ENCODE measurements at regions not wholly inside any gene's neighbourhood (a gene's known extent, or its start where the extent isn't known, plus 50 kb on each side); places are given as distances from the start of the nearest gene placed in this dataset.

DNA sequence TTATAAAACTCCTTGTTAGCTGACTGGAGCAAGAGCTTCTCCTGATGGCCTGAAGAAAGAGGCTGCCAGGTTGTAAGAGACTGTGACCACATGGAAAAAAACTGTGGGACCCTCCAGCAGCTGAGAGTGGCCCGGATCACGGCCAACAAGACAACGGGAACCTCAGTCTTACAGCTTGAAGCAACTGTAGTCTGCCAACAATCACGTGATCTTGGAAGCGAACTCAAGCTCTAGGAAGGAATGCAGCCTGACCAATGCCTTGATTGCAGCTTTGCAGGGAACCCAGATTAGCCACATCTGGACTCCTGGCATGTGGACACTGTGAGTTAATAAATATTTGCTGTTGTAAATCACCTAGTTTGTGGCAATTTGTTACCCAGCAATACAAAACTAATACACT, 442.6 kb upstream of the PRMT6 start:
- intact Hi-C loops (cut with DNase I) = no loop called here

DNA sequence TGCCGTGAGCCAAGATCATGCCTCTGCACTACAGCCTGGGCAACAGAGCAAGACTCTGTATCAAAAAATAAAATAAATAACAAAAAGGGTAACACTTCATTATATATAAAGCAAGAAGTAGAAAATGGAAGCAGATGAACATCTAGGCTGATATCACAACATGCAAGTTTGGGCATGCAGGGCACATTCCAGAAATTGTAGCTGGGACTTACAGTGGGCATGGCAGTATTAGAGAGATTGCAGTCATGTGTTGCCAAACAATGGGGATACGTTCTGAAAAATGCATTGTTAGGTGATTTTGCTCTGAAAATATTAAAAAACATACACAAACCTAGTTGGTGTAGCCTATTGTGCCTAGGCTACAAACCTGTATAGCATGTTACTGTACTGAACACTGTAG, 441.0 kb upstream of the PRMT6 start:
- intact Hi-C loops (cut with DNase I) = no loop called here
- no peak for DNase-seq (ENCODE audit: low spot score)

More for the DNA sequence above, 442.6 kb upstream of the PRMT6 start:
- no peak for DNase-seq (ENCODE audit: low spot score)

DNA sequence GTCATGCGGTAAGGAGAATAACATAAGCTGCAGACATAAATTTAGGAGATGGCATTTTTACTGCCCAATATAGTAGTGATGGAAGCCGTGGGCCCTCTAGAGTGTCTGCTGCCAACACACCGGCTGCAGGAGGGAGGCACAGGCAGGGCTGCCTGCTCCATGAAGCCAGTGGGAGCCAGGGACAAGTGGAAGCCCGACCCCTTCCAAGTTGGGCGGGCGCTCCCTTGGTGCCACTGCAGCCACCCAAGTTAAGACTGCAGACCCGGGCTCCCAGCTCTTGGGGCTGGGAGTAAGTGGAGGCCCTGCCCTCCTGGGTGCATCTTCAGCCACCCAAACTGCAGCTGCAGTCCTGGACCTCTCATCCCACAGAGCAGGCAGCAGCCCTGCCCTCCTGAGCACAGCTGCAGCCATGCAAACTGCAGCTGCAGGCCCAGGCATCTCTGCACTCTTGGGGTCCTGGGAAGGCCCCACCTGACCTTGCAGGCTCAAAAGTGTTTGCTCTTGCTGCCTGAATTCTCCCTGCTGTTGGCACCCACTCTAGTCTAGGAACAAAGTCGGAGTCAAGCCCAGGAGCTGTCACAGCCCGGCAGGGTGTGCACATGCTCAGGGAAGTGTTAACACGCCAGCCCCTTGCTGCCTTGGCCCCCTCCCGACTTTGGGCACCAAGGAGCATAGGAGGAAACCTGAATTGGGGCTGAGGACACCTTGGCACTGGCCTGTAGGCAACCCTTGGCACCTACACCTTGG, 437.2 kb upstream of the PRMT6 start:
- no peak for DNase-seq (ENCODE audit: low spot score)
- intact Hi-C loops (cut with DNase I) = no loop called here

- no peak for DNase-seq (ENCODE audit: low spot score)
- intact Hi-C loops (cut with DNase I) = no loop called here
These were observed 436.7 kb upstream of the PRMT6 start for GRCh38 chr1:106619827-106620134.

- intact Hi-C loops (cut with DNase I) = no loop called here
- no peak for DNase-seq (ENCODE audit: low spot score)
These were observed 435.9 kb upstream of the PRMT6 start for GRCh38 chr1:106620521-106620954.

DNA sequence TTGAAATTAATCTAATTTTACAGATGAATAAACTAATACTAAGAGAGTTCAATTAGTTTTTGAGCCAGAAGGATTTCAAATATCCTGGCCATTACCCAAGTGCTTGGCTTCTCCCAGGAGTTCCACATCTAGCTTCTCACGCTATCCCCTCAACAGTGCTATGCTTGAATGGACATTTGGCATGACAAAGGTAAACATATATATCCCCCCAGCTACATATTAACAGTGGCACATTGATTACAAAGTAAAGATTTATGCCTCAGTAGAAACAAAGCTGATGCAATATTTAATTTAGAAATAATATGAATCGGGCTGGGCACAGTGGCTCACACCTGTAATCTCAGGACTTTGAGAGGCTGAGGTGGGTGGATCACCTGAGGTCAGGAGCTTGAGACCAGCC, 434.6 kb upstream of the PRMT6 start:
- DNase-seq (ENCODE audit: low spot score) = no peak
- intact Hi-C loops (cut with DNase I) = no loop called here

- intact Hi-C loops (cut with DNase I) = no loop called here
- no peak for DNase-seq (ENCODE audit: low spot score)
These were observed 418.9 kb upstream of the PRMT6 start for GRCh38 chr1:106637566-106637965.

GRCh38 chr1:106646261-106646784, 410.2 kb upstream of the PRMT6 start:
- DNase-seq (ENCODE audit: low spot score) = no peak
- intact Hi-C loops (cut with DNase I) = no loop called here

DNA sequence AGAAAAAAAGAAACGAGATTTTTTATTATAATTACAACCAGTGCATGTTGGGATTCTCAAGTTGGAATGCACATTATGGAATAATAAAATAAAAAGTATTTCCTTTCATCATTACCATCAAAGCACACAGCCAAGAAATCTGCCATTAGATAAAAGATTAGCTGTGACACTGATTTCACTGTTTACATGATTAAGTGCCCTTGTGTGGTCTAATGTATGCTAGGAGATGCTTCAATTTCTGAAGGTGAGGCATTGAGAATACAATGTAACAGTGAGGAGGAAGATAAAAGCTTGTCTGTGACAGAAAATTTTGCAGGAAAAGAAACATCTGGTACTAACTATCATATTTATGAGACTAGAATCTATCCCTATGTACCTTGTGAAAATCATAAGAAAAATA, 409.7 kb upstream of the PRMT6 start:
- no peak for DNase-seq (ENCODE audit: low spot score)
- intact Hi-C loops (cut with DNase I) = no loop called here

GRCh38 chr1:106651028-106651762, 405.3 kb upstream of the PRMT6 start:
- intact Hi-C loops (cut with DNase I) = no loop called here
- no peak for DNase-seq (ENCODE audit: low spot score)

DNA sequence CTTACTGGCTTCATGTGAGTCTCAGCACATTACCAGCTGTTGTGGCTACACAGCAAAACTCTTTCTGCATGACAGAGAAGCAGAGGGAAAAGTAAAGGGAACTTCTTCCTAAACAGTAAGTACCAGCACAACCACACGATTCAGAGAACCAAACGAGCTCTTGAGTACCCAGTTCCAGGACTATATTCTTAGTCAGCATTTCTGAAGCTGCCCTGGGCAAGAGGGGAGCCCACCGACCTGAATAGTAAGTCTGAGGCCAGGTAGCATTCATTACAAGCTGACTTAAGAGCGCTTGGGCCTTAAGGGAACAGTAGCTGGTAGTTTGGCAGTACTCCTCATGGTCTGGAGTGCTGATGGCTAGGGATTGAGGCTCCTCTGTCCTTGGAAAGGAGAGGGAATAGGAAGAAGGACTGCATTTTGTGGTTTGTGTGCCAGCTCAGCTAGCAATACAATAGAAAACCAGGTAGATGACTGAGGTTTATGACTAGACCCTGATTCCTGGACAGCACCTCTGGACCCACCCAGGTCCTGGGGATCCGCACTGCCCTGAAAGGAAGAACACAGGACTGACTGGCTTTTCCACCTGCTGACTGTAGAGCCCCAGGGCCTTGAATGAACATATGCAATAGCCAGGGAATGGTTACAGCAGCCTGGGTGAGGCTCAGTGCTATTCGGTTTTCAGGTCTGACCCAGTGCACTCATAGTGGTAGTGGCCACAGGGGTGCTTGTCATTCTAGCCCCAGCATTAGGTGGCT, 396.8 kb upstream of the PRMT6 start:
- intact Hi-C loops (cut with DNase I) = no loop called here
- DNase-seq (ENCODE audit: low spot score) = no peak

- intact Hi-C loops (cut with DNase I) = no loop called here
- no peak for DNase-seq (ENCODE audit: low spot score)
These were observed 380.9 kb upstream of the PRMT6 start for GRCh38 chr1:106675558-106675957.

DNA sequence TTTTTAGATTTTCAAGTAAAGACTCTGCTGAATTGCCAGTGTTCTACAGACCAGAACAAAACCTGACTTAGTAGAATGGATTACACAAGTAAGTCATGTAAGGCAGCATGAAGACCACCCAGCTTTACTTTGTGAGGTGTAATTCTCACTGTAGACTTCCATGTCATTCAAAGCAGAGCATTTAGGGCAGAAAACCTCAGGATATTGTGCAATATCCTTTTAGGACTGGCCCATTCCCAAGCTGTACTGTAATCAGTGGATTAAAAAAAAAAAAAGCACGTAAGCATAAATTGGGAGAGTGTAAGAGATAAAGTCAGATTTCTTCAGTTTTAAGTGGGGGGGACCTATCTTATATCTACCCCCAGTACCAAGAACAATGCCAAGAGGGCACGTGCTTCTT, 380.5 kb upstream of the PRMT6 start:
- intact Hi-C loops (cut with DNase I) = no loop called here
- DNase-seq (ENCODE audit: low spot score) = no peak

GRCh38 chr1:106677181-106677580, 379.3 kb upstream of the PRMT6 start:
- intact Hi-C loops (cut with DNase I) = no loop called here
- no peak for DNase-seq (ENCODE audit: low spot score)

DNA sequence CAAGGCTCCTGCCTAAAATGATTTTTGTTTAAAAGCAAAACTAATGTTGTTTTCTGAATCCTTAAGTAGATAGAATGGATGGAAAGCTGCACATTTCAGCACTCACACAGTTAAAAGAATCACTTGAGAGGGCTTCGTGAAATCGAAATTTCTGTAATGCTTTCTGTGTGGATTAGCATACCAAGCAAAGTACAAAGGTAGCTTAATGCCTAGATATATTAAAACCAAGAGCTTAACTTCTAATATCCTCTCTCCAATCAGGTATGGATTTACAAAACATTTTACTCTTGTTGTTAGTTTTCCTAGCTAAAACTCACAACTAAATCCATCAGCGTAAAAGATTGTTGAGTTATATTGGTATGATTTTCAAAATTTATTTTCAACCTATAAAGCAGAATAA, 378.8 kb upstream of the PRMT6 start:
- intact Hi-C loops (cut with DNase I) = no loop called here
- DNase-seq (ENCODE audit: low spot score) = no peak

- DNase-seq (ENCODE audit: low spot score) = no peak
- intact Hi-C loops (cut with DNase I) = no loop called here
These were observed 378.0 kb upstream of the PRMT6 start for GRCh38 chr1:106678279-106679050.

DNA sequence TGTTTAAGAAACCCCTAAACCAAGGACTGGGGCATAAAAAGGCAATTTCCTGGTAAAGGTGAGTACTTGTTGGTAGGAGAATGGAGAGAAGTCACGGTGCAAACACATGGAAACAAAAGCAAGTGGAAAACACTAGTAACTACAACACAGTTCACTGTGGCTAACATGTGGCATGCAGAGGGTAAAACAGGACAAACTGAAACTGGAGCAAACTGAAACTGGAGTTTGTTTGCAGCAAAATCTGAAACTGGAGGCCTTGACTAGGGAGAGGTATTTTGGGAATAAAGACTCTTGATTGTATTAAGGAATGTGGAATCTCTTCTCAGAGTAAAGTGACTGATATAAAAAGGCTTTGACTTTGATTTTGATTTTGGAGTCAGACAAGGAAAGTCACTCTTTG, 376.3 kb upstream of the PRMT6 start:
- intact Hi-C loops (cut with DNase I) = no loop called here
- DNase-seq (ENCODE audit: low spot score) = no peak

GRCh38 chr1:106680776-106681344, 375.6 kb upstream of the PRMT6 start:
- intact Hi-C loops (cut with DNase I) = no loop called here
- no peak for DNase-seq (ENCODE audit: low spot score)

DNA sequence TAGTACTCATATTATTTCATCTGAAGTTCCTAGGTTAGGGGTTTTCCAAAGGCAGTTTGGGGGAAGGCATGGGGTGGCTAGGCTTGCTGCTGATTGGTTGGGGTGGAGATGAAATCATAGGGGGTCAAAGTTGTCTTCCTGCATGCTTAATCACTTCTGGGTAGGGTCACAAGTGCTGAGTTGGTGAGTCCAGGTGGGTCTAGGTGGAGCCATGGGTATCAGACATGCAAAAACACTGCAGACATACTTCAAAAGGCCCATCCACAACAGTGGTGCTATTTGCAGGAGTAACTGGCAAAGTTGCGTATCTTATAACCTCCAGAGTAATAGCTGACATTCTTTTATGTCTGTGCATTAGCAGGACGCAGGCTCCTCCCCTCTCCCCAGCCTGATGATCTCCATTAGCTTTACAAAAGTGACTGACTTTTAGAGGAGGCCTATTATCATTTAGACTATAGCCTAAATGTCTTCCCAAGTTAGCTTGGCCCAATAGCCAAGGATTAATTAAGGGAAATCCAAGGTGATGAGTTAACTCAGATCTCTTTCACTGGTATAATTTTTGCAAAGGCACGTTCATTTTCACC, 374.4 kb upstream of the PRMT6 start:
- intact Hi-C loops (cut with DNase I) = no loop called here
- DNase-seq (ENCODE audit: low spot score) = no peak

Measured in cardiac septum (tissue), 1 donor.